Thymus (tissue), 11 donors: ENCODE measurements at regions not wholly inside any gene's neighbourhood (a gene's known extent, or its start where the extent isn't known, plus 50 kb on each side); places are given as distances from the start of the nearest gene placed in this dataset.

Source experiments
- DNase-seq, 9 donors: peaks; one replicate each; pipeline ENCODE4 v3.0.0-alpha.2; 2013; ENCODE audit warnings: low spot score in 9 of 9, low read depth in 6 of 9, missing footprints in 1 of 9
- H3K27ac ChIP-seq, 2 donors: one replicate each; pipeline ENCODE4 v1.5.1; 2013; ENCODE audit warnings: control low read depth in 1 of 2, low read depth in 1 of 2, low read length in 1 of 2, mild to moderate bottlenecking in 1 of 2, moderate library complexity in 1 of 2
- H3K27me3 ChIP-seq, 2 donors: one replicate each; pipeline ENCODE4 v1.5.1; 2013; ENCODE audit warnings: low read length in 1 of 2; ENCODE audit not compliant: control insufficient read depth in 2 of 2, insufficient read depth in 1 of 2
- H3K36me3 ChIP-seq, 2 donors: one replicate each; pipeline ENCODE4 v1.5.1; 2013; ENCODE audit warnings: low read length in 1 of 2, mild to moderate bottlenecking in 1 of 2, moderate library complexity in 1 of 2; ENCODE audit not compliant: control insufficient read depth in 2 of 2, insufficient read depth in 2 of 2
- H3K4me1 ChIP-seq, 2 donors: one replicate each; pipeline ENCODE4 v1.5.1; 2013; ENCODE audit warnings: low read length in 2 of 2; ENCODE audit not compliant: control insufficient read depth in 2 of 2, insufficient read depth in 2 of 2
- H3K4me3 ChIP-seq, 2 donors: one replicate each; pipeline ENCODE4 v1.5.1; 2013; ENCODE audit warnings: low read length in 2 of 2, control low read depth in 1 of 2, mild to moderate bottlenecking in 1 of 2
- H3K9me3 ChIP-seq, 2 donors: one replicate each; pipeline ENCODE4 v1.5.1; 2013; ENCODE audit warnings: low read length in 1 of 2, mild to moderate bottlenecking in 1 of 2; ENCODE audit not compliant: control insufficient read depth in 2 of 2, insufficient read depth in 1 of 2
- WGBS: extraction: QIAGEN DNeasy Blood & Tissue Kit; methylation state at CpG from one replicate; pipeline ENCODE4 v1.1.7; 2013; 5-methylcytosine and 5-hydroxymethylcytosine counted together
- donor health status: healthy.

DNA sequence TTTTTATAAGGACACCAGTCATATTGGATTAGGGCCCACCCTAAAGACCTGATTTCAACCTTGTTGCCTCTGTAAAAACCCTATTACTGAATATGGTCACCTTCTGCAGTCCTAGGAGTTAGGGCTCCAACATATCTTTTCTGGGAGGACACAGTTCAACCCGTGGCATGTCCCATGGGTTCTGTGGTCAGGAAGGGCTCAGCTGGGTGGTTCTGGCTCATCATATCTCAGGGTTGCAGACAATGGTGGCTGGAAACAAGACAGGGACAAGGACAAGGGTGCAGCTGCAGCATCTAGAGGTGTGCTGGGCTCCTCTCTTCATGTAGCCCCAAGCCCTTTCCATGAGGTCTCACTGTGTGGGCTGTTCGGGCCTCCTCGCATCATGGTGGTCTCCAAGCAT, 63.1 kb upstream of the FOXF1 start:
- no peaks in the 10 kb centered on the region for H3K4me1 ChIP-seq
- H3K27ac ChIP-seq = no peak overlapping the region
- no peak overlapping the region for H3K4me3 ChIP-seq
- H3K27me3 ChIP-seq = peaks cover 0 to 33% of the 10 kb centered on the region in 2 donors
- 93% methylated on average over 3 of the region's 3 CpGs for WGBS
- H3K9me3 ChIP-seq = no peaks in the 10 kb centered on the region
- DNase-seq = no peak
- H3K36me3 ChIP-seq = no peaks in the 10 kb centered on the region

DNA sequence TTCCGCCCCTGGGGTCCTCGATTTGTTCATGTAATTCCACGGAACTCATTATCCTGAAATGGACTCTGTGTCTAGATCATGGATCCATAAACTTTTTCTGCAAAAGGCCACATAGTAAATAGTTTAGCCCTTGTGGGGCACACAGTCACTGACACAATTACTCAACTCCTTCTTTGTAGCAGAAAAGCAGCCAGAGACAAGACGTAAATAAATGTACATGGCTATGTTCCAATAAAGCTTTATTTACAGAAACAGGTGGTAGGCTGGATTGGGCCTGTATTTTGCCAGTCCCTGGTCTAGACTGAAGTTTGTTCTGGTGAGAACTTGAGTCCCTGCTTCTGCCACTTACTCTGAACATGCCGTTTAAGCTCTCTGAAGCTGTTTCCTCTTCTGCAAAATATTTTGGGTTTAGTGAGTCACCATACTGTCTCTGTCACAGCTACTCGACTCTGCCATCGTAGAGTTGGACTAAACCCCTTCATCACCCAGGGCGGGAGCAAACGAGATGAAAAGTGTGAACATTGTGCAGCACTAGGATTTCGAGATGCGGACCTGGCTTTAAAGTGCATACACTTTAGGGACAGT, 61.9 kb upstream of the FOXF1 start:
- H3K36me3 ChIP-seq = no peaks in the 10 kb centered on the region
- DNase-seq = no peak
- 77% methylated on average over 11 of the region's 11 CpGs for WGBS
- H3K4me3 ChIP-seq = no peak overlapping the region
- H3K9me3 ChIP-seq = no peaks in the 10 kb centered on the region
- H3K27me3 ChIP-seq = peaks cover 0 to 23% of the 10 kb centered on the region in 2 donors
- no peak overlapping the region for H3K27ac ChIP-seq
- H3K4me1 ChIP-seq = no peaks in the 10 kb centered on the region

DNA sequence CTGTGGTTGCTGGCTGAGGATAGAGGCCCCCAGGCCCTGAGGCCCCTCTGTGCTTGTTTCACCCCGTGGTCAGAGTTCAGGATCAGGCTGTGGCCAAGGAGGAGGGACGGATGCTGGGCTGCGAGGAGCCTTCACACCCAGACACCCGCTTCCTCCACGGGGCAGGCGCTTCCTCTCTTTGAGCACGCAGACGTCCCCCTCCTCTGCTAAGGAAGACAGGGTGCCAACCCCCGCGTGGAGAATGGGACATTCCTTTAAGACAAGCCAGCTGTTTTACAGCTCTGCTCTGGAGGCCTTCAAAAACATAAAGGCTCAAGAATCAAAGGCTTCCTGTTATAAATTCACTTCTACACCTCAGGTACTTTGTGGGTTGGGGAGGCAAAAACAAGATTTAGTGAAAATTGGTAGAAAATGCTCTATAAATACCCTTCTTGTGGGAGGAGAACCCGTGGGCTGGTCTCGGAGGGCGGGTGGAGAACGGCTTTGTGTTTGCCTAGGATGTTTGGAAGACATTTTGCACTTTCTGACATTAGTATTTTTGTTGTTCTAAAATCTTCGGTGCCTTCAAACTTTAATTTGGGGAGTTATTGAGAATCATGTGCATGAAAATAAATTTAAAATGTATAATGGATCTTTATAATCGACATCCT, 60.8 kb upstream of the FOXF1 start:
- peak in 3 of 9 donors; percentile 2 to 31 (median 5) for DNase-seq
- WGBS = 16% methylated on average over 16 of the region's 16 CpGs
- H3K27me3 ChIP-seq = peaks cover 0 to 13% of the 10 kb centered on the region in 2 donors

DNA sequence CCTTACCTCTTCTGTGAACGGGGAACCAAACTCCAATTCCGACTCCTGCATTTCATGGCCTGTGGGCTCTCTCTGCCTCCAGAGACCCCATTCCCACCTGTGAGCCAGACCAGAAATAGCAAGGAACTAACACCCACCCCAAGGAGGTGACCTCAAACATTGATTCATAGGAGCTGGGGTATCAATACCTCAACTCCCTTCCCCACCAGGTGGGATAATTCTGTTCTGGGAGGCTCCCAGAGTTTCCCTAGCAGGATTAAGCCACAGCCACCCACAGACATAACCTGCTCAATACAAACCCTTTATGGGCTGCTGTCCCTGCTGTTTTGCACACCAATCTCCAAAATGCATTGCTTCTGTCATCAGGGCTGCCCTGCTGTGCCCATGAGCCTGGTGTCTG, 59.6 kb upstream of the FOXF1 start:
- Histone ChIP-seq H3K4me3 (no peak overlapping the region), H3K9me3 (no peaks in the 10 kb centered on the region), H3K27me3 (peaks cover 0 to 11% of the 10 kb centered on the region in 2 donors), H3K27ac (no peak overlapping the region), H3K4me1 (no peaks in the 10 kb centered on the region), H3K36me3 (no peaks in the 10 kb centered on the region)
- WGBS = 93% methylated on average over 2 of the region's 2 CpGs
- no peak for DNase-seq

More for the DNA sequence above, 60.8 kb upstream of the FOXF1 start:
- Histone ChIP-seq H3K36me3 (no peaks in the 10 kb centered on the region), H3K9me3 (no peaks in the 10 kb centered on the region), H3K27ac (no peak overlapping the region), H3K4me1 (no peaks in the 10 kb centered on the region), H3K4me3 (no peak overlapping the region)

DNA sequence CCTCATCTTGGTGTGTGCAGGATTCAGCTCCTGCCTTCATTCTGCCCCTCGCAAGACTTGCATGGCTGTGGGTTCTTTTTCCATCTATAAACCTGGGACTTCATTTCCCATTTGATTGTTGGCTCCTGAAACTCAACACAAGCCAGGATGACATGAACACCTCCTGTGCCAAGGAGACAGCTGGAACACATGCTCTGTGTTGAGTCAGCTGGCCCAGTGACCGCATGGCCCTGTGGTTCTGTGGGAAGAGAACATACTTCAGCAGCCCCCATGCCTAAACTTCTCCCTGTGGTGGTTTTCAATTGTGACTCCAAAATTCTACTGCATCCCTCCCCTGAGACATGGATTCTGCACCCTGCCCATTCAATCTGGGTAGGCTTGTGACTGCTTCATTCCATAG, 57.9 kb upstream of the FOXF1 start:
- WGBS = 98% methylated on average over 2 of the region's 2 CpGs
- Histone ChIP-seq H3K36me3 (no peaks in the 10 kb centered on the region), H3K4me3 (no peak overlapping the region), H3K27ac (no peak overlapping the region), H3K9me3 (no peaks in the 10 kb centered on the region), H3K4me1 (no peaks in the 10 kb centered on the region), H3K27me3 (peaks cover 0 to 11% of the 10 kb centered on the region in 2 donors)
- no peak for DNase-seq

DNA sequence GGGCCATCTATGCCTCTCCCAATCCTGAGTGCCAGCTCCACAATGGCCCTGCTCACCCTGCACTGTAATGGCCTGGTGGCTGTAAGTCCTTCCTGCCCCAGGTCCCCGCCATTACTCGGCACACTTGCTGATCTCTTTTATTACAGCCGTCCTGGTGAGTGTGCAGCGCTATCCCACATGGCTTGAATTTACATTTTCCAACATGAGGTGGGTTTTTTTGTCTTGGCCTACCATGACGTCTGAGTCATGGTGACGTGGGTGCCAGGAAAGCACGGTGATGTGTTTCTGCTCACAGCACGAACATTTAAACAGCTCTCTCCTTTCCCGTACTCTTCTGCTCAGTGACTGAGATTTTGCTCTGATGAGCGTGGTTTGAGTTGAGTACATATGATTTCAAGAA, 55.2 kb upstream of the FOXF1 start:
- Histone ChIP-seq H3K9me3 (no peaks in the 10 kb centered on the region), H3K27me3 (peaks cover 0 to 2% of the 10 kb centered on the region in 2 donors), H3K27ac (no peak overlapping the region), H3K36me3 (no peaks in the 10 kb centered on the region), H3K4me3 (no peak overlapping the region), H3K4me1 (no peaks in the 10 kb centered on the region)
- no peak for DNase-seq
- 91% methylated on average over 10 of the region's 10 CpGs for WGBS

DNA sequence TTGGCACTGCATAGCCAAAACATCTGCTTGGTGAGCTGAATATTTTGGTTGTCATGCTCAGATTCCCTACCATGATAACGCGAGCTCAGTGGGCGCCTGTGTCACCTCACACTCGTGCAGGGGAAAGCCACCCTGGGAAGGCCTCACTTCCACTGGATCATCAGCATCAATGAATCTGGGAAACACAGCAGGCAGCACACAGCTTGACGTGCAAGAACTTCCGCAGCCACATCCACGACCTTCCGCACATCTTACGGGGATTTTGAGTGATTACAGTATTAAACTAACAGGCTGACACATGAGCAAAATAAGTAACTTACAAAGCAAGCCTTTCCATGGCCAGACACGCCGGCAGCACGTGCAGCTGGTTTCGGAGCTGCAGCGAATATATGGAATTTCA, 54.7 kb upstream of the FOXF1 start:
- Histone ChIP-seq H3K9me3 (no peaks in the 10 kb centered on the region), H3K36me3 (no peaks in the 10 kb centered on the region), H3K27me3 (no peaks in the 10 kb centered on the region), H3K27ac (no peak overlapping the region), H3K4me3 (no peak overlapping the region), H3K4me1 (no peaks in the 10 kb centered on the region)
- DNase-seq = no peak
- WGBS = 90% methylated on average over 14 of the region's 14 CpGs

DNA sequence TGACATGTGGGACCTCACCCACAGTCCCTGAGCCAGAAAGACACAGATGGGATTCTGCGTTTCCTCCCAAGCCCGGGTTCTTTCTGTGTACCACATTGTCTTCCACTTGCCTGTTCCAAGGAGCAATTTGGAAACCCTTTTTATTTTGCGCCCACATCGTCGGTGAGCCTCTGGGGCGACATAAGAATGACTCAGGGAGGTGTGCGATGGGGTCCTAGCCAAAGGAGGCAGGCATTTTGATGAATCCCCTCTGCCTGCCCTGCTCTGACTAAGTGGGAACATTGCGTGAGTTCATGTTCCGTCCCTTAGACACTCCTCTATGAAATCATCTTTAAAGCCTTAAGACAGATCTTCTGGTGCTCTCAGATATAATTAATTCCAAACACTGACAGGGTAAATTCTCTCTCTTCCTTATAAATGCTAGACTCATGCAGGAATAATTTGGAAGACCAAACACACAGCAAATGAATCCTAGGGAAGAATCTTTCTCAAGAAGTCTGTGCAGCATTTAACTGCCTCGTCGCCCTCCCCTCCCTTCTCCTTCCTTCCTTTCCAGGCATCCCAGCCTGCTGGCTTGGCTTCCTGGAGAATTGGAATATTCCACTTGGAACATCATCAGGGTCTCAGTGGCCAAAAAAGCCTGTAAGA, 52.7 kb upstream of the FOXF1 start:
- no peaks in the 10 kb centered on the region for H3K9me3 ChIP-seq
- no peaks in the 10 kb centered on the region for H3K27me3 ChIP-seq
- H3K4me1 ChIP-seq = no peaks in the 10 kb centered on the region
- H3K27ac ChIP-seq = no peak overlapping the region
- 72% methylated on average over 11 of the region's 11 CpGs for WGBS
- H3K36me3 ChIP-seq = no peaks in the 10 kb centered on the region
- DNase-seq = no peak
- no peak overlapping the region for H3K4me3 ChIP-seq

DNA sequence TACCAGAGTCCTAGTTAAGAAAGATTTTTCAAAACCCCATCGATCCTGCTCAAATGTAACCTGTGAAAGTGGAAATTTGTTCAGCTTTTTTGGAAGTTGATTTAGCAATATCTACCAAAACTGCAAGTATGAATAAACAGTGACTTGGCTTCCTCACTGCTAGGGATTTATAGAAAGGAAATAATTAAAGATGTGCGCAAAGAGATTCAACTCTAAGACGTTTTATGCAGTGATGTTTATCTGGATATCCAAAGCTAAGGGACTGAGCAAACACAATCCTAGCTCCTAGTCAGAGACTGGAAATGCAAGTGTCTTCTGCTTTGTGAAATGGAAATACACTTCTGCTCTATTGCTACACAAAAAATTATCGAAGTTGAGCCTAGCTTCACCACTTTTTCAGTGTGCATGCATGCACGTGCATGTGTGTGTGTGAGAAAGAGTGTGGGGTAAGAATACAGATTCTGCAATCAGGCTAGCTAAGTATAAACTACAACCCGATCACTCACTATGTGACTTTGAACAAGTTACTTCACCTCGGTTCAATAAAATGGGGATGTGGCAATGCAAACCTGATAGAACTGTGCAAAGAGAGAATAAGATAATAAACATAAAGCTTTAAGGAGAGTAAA, 52.1 kb upstream of the FOXF1 start:
- H3K4me3 ChIP-seq = no peak overlapping the region
- no peak overlapping the region for H3K27ac ChIP-seq
- no peaks in the 10 kb centered on the region for H3K27me3 ChIP-seq
- H3K4me1 ChIP-seq = no peaks in the 10 kb centered on the region
- WGBS = 70% methylated on average over 7 of the region's 7 CpGs
- no peaks in the 10 kb centered on the region for H3K36me3 ChIP-seq
- no peaks in the 10 kb centered on the region for H3K9me3 ChIP-seq
- no peak for DNase-seq
